ENCODE measurements at regions not wholly inside any gene's neighbourhood (a gene's known extent, or its start where the extent isn't known, plus 50 kb on each side); places are given as distances from the start of the nearest gene placed in this dataset.

DNA sequence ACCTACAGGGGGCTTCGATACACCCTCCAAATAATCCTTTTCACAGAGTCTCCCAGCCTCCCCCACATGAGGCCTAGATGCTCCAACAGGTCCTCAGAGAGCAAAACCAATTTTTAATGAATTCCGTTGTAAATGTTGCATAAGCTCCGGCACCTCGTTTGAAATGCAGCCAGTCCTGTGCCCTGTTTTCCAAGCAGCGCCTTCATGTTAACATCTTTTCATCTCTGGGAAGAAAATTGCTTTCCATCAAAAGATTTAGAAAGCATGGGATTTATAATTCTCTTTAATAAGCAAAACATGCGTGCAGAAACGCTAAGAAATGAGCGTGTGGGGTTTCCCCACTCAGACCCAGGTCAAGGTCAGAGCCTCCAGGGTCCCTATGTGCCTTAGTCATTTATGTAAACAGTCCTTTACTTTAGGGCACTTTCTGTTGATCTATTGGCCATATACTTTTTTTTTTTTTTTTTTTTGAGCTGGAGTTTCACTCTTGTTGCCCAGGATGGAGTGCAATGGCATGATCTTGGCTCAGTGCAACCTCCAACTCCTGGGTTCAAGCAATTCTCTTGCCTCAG, 177.5 kb upstream of the S1PR3 start:
- TF ChIP-seq, protein P1, sequence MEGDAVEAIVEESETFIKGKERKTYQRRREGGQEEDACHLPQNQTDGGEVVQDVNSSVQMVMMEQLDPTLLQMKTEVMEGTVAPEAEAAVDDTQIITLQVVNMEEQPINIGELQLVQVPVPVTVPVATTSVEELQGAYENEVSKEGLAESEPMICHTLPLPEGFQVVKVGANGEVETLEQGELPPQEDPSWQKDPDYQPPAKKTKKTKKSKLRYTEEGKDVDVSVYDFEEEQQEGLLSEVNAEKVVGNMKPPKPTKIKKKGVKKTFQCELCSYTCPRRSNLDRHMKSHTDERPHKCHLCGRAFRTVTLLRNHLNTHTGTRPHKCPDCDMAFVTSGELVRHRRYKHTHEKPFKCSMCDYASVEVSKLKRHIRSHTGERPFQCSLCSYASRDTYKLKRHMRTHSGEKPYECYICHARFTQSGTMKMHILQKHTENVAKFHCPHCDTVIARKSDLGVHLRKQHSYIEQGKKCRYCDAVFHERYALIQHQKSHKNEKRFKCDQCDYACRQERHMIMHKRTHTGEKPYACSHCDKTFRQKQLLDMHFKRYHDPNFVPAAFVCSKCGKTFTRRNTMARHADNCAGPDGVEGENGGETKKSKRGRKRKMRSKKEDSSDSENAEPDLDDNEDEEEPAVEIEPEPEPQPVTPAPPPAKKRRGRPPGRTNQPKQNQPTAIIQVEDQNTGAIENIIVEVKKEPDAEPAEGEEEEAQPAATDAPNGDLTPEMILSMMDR (IDR thresholded peaks at IDR 0.05; ENCODE audit: low read depth, low read length), result no peak
- TF ChIP-seq POLR2A (IDR thresholded peaks at IDR 0.05; ENCODE audit: extremely low read depth, insufficient read length) (no peak), MYC (IDR thresholded peaks at IDR 0.05; ENCODE audit: low read depth, low read length) (no peak)
- TF ChIP-seq, protein P2, sequence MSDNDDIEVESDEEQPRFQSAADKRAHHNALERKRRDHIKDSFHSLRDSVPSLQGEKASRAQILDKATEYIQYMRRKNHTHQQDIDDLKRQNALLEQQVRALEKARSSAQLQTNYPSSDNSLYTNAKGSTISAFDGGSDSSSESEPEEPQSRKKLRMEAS (IDR thresholded peaks at IDR 0.05; ENCODE audit: low read depth, low read length), result no peak

Data from NB4 (cell line).